Glutamatergic neuron (in vitro differentiated cells): ENCODE measurements at regions not wholly inside any gene's neighbourhood (a gene's known extent, or its start where the extent isn't known, plus 50 kb on each side); places are given as distances from the start of the nearest gene placed in this dataset.

Source experiments
- DNase-seq: peaks from one replicate; pipeline ENCODE4 v3.0.0; 2022
- H3K27ac Mint-ChIP-seq: one replicate; pipeline ENCODE4 v1.8.0; 2020; ENCODE audit warnings: mild to moderate bottlenecking, mixed read lengths, inconsistent platforms; ENCODE audit not compliant: unreplicated experiment
- H3K27me3 Mint-ChIP-seq: one replicate; pipeline ENCODE4 v1.8.0; 2020; ENCODE audit warnings: mild to moderate bottlenecking, moderate library complexity, mixed read lengths, inconsistent platforms; ENCODE audit not compliant: unreplicated experiment
- H3K36me3 Mint-ChIP-seq: one replicate; pipeline ENCODE4 v1.8.0; 2020; ENCODE audit warnings: mild to moderate bottlenecking, mixed read lengths, inconsistent platforms; ENCODE audit not compliant: unreplicated experiment
- H3K4me1 Mint-ChIP-seq: one replicate; pipeline ENCODE4 v1.8.0; 2020; ENCODE audit warnings: mild to moderate bottlenecking, low read depth, mixed read lengths, inconsistent platforms; ENCODE audit not compliant: unreplicated experiment
- H3K4me3 Mint-ChIP-seq: one replicate; pipeline ENCODE4 v1.8.0; 2020; ENCODE audit warnings: mild to moderate bottlenecking, mixed read lengths, inconsistent platforms; ENCODE audit not compliant: unreplicated experiment
- H3K9me3 Mint-ChIP-seq: one replicate; pipeline ENCODE4 v1.8.0; 2020; ENCODE audit warnings: mild to moderate bottlenecking, moderate library complexity, mixed read lengths, inconsistent platforms; ENCODE audit not compliant: unreplicated experiment
- CTCF ChIP-seq: fragments of 200-600 bp; sonication (generic); IDR thresholded peaks from one replicate; pipeline ENCODE4 v1.5.0; 2021; ENCODE audit not compliant: partially characterized antibody, unreplicated experiment

GRCh38 chr3:81307221-81307620, 454.2 kb downstream of the GBE1 start:
- H3K4me1 Mint-ChIP-seq, result no peaks in the 10 kb centered on the region
- no peaks in the 10 kb centered on the region for H3K36me3 Mint-ChIP-seq
- H3K27me3 Mint-ChIP-seq, result no peaks in the 10 kb centered on the region
- H3K27ac Mint-ChIP-seq, result no peak overlapping the region
- no peak for TF ChIP-seq CTCF
- H3K4me3 Mint-ChIP-seq, result no peak overlapping the region
- no peak for DNase-seq
- H3K9me3 Mint-ChIP-seq, result no peaks in the 10 kb centered on the region

GRCh38 chr3:81303321-81303720, 458.1 kb downstream of the GBE1 start:
- no peaks in the 10 kb centered on the region for H3K27me3 Mint-ChIP-seq

GRCh38 chr3:81302045-81302444, 459.4 kb downstream of the GBE1 start:
- Mint-ChIP-seq H3K9me3 (no peaks in the 10 kb centered on the region), H3K27ac (no peak overlapping the region), H3K4me3 (no peak overlapping the region)

More at GRCh38 chr3:81303321-81303720, 458.1 kb downstream of the GBE1 start:
- Mint-ChIP-seq H3K4me1 (no peaks in the 10 kb centered on the region), H3K27ac (no peak overlapping the region), H3K36me3 (no peaks in the 10 kb centered on the region), H3K9me3 (no peaks in the 10 kb centered on the region), H3K4me3 (no peak overlapping the region)
- no peak for TF ChIP-seq CTCF
- DNase-seq, result no peak

GRCh38 chr3:81301230-81301629, 460.2 kb downstream of the GBE1 start:
- no peaks in the 10 kb centered on the region for H3K9me3 Mint-ChIP-seq
- no peaks in the 10 kb centered on the region for H3K4me1 Mint-ChIP-seq
- no peaks in the 10 kb centered on the region for H3K27me3 Mint-ChIP-seq
- TF ChIP-seq CTCF, result no peak
- H3K36me3 Mint-ChIP-seq, result no peaks in the 10 kb centered on the region
- no peak for DNase-seq
- no peak overlapping the region for H3K4me3 Mint-ChIP-seq
- H3K27ac Mint-ChIP-seq, result no peak overlapping the region

More at GRCh38 chr3:81302045-81302444, 459.4 kb downstream of the GBE1 start:
- peak; percentile 82 for TF ChIP-seq CTCF
- H3K27me3 Mint-ChIP-seq, result no peaks in the 10 kb centered on the region
- peak; percentile 34 for DNase-seq
- H3K36me3 Mint-ChIP-seq, result no peaks in the 10 kb centered on the region
- no peaks in the 10 kb centered on the region for H3K4me1 Mint-ChIP-seq

- H3K4me3 Mint-ChIP-seq, result no peak overlapping the region
- no peak for TF ChIP-seq CTCF
- H3K4me1 Mint-ChIP-seq, result no peaks in the 10 kb centered on the region
- no peaks in the 10 kb centered on the region for H3K36me3 Mint-ChIP-seq
- DNase-seq, result no peak
- H3K27ac Mint-ChIP-seq, result no peak overlapping the region
- H3K9me3 Mint-ChIP-seq, result no peaks in the 10 kb centered on the region
- no peaks in the 10 kb centered on the region for H3K27me3 Mint-ChIP-seq
Measured at GRCh38 chr3:81300324-81300927, 461.0 kb downstream of the GBE1 start.
